Type B pancreatic cell (in vitro differentiated cells): ENCODE measurements at regions not wholly inside any gene's neighbourhood (a gene's known extent, or its start where the extent isn't known, plus 50 kb on each side); places are given as distances from the start of the nearest gene placed in this dataset.
A peak's percentile ranks its signal among the peaks of the same experiment; 100 is the strongest.

Experiments used
- DNase-seq: peaks from one replicate; pipeline ENCODE4 v3.0.0; 2021; ENCODE audit warnings: mixed read lengths; ENCODE audit not compliant: unreplicated experiment; ENCODE audit errors: extremely low spot score
- H3K27ac Mint-ChIP-seq: 2 replicates; pipeline ENCODE4 v1.8.0; 2021; ENCODE audit warnings: mild to moderate bottlenecking, mixed read lengths
- H3K27me3 Mint-ChIP-seq: 2 replicates; pipeline ENCODE4 v1.8.0; 2021; ENCODE audit warnings: mixed read lengths
- H3K36me3 Mint-ChIP-seq: 2 replicates; pipeline ENCODE4 v1.8.0; 2021; ENCODE audit warnings: mixed read lengths
- H3K4me1 Mint-ChIP-seq: one replicate; pipeline ENCODE4 v1.8.0; 2021; ENCODE audit warnings: mixed read lengths; ENCODE audit not compliant: unreplicated experiment
- H3K4me3 Mint-ChIP-seq: 2 replicates; pipeline ENCODE4 v1.8.0; 2021; ENCODE audit warnings: mild to moderate bottlenecking, mixed read lengths
- H3K9me3 Mint-ChIP-seq: 2 replicates; pipeline ENCODE4 v1.8.0; 2021; ENCODE audit warnings: mixed read lengths
- CTCF ChIP-seq: fragments of 200-600 bp; sonication (generic); conservative IDR thresholded peaks from 2 replicates; pipeline ENCODE4 v1.5.0; 2021; ENCODE audit warnings: antibody characterized with exemption, mild to moderate bottlenecking

- H3K9me3 Mint-ChIP-seq = peaks cover 4% of the 10 kb centered on the region
Measured at GRCh38 chr5:112635771-112636731, 101.6 kb upstream of the APC start.

GRCh38 chr5:112636751-112637150 lies 100.9 kb upstream of the APC start:
- H3K9me3 Mint-ChIP-seq = peaks cover 3% of the 10 kb centered on the region
- H3K27me3 Mint-ChIP-seq = no peaks in the 10 kb centered on the region
- no peak for TF ChIP-seq CTCF
- H3K4me3 Mint-ChIP-seq = no peak overlapping the region
- no peak overlapping the region for H3K27ac Mint-ChIP-seq
- H3K36me3 Mint-ChIP-seq = no peaks in the 10 kb centered on the region
- no peak for DNase-seq
- H3K4me1 Mint-ChIP-seq = peaks cover 42% of the 10 kb centered on the region

More at GRCh38 chr5:112635771-112636731, 101.6 kb upstream of the APC start:
- TF ChIP-seq CTCF = no peak
- peaks cover 42% of the 10 kb centered on the region for H3K4me1 Mint-ChIP-seq
- H3K27ac Mint-ChIP-seq = peak overlapping the region; percentile 51
- no peaks in the 10 kb centered on the region for H3K36me3 Mint-ChIP-seq
- no peaks in the 10 kb centered on the region for H3K27me3 Mint-ChIP-seq
- DNase-seq = no peak
- no peak overlapping the region for H3K4me3 Mint-ChIP-seq

- no peaks in the 10 kb centered on the region for H3K36me3 Mint-ChIP-seq
- no peak overlapping the region for H3K27ac Mint-ChIP-seq
- no peak for DNase-seq
- no peaks in the 10 kb centered on the region for H3K9me3 Mint-ChIP-seq
- H3K4me3 Mint-ChIP-seq = no peak overlapping the region
- H3K27me3 Mint-ChIP-seq = no peaks in the 10 kb centered on the region
- H3K4me1 Mint-ChIP-seq = peaks cover 42% of the 10 kb centered on the region
- TF ChIP-seq CTCF = no peak
Measured at GRCh38 chr5:112637343-112637742, 100.3 kb upstream of the APC start.

GRCh38 chr5:112640546-112640945 lies 97.1 kb upstream of the APC start:
- H3K9me3 Mint-ChIP-seq = no peaks in the 10 kb centered on the region
- no peak for TF ChIP-seq CTCF
- peaks cover 34% of the 10 kb centered on the region for H3K4me1 Mint-ChIP-seq
- DNase-seq = no peak
- no peaks in the 10 kb centered on the region for H3K36me3 Mint-ChIP-seq
- no peak overlapping the region for H3K4me3 Mint-ChIP-seq
- H3K27ac Mint-ChIP-seq = peak overlapping the region; percentile 9
- H3K27me3 Mint-ChIP-seq = no peaks in the 10 kb centered on the region

GRCh38 chr5:112641515-112642110 lies 96.1 kb upstream of the APC start:
- peaks cover 25% of the 10 kb centered on the region for H3K4me1 Mint-ChIP-seq

More at GRCh38 chr5:112641515-112642110, 96.1 kb upstream of the APC start:
- no peak for TF ChIP-seq CTCF
- no peaks in the 10 kb centered on the region for H3K36me3 Mint-ChIP-seq
- DNase-seq = no peak
- no peak overlapping the region for H3K27ac Mint-ChIP-seq
- H3K27me3 Mint-ChIP-seq = no peaks in the 10 kb centered on the region
- no peak overlapping the region for H3K4me3 Mint-ChIP-seq
- H3K9me3 Mint-ChIP-seq = no peaks in the 10 kb centered on the region
